Parathyroid adenoma (tissue), 2 donors: ENCODE measurements at regions not wholly inside any gene's neighbourhood (a gene's known extent, or its start where the extent isn't known, plus 50 kb on each side); places are given as distances from the start of the nearest gene placed in this dataset.

Source experiments
- H2AFZ ChIP-seq: fragments of 300-600 bp; sonication (generic); one replicate; pipeline ENCODE4 v1.7.0; 2017; ENCODE audit warnings: antibody characterized with exemption, mild to moderate bottlenecking
- H3K27ac ChIP-seq: fragments of 300-600 bp; sonication (generic); one replicate; pipeline ENCODE4 v1.7.0; 2017
- H3K27me3 ChIP-seq: fragments of 300-600 bp; sonication (generic); one replicate; pipeline ENCODE4 v1.7.0; 2017; ENCODE audit warnings: low read length; ENCODE audit not compliant: control insufficient read depth, insufficient read depth
- H3K36me3 ChIP-seq: fragments of 300-600 bp; sonication (generic); one replicate; pipeline ENCODE4 v1.7.0; 2017; ENCODE audit warnings: low read length; ENCODE audit not compliant: control insufficient read depth, insufficient read depth
- H3K4me1 ChIP-seq: fragments of 300-600 bp; sonication (generic); one replicate; pipeline ENCODE4 v1.7.0; 2017; ENCODE audit warnings: control low read depth
- H3K4me2 ChIP-seq: fragments of 300-600 bp; sonication (generic); one replicate; pipeline ENCODE4 v1.7.0; 2017; ENCODE audit warnings: low read length
- H3K4me3 ChIP-seq: fragments of 300-600 bp; sonication (generic); one replicate; pipeline ENCODE4 v1.7.0; 2017; ENCODE audit warnings: low read depth, low read length
- H3K79me2 ChIP-seq: fragments of 300-600 bp; sonication (generic); one replicate; pipeline ENCODE4 v1.7.0; 2017; ENCODE audit warnings: control low read depth
- H3K9ac ChIP-seq: fragments of 300-600 bp; sonication (generic); one replicate; pipeline ENCODE4 v1.7.0; 2017; ENCODE audit warnings: mild to moderate bottlenecking
- H3K9me3 ChIP-seq: fragments of 300-600 bp; sonication (generic); one replicate; pipeline ENCODE4 v1.7.0; 2017; ENCODE audit warnings: low read length; ENCODE audit not compliant: control insufficient read depth
- TF ChIP-seq, protein P1 (sequence below): fragments of 300-600 bp; sonication (generic); IDR thresholded peaks from one replicate; pipeline ENCODE4 v1.7.0; 2017; ENCODE audit warnings: antibody characterized with exemption, mild to moderate bottlenecking
- donor health status: primary hyperparathyroidism.

DNA sequence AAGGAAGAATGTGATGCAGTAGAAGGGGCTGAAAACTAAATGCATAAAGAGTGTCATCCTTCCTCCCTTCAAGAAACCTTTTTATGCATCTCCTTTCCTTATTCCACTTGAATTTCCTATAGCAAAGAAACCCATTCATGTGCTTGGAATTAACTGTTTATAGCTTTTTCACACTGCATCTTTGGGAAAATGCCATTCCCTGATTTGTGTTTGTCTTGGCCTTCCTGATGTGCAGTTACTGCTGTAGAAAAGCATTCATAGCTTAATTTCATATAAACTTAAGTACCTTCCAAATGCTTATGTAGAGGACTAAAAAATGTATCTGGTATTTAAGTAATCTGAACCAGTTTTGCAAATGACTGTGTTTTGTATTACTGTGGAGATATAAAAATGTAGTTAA is 61.8 kb downstream of the SDR9C7 start:
- Histone ChIP-seq H3K79me2 (no peaks in the 10 kb centered on the region), H2AFZ (no peak overlapping the region), H3K9me3 (no peaks in the 10 kb centered on the region), H3K4me3 (no peak overlapping the region), H3K36me3 (no peaks in the 10 kb centered on the region), H3K9ac (no peak overlapping the region), H3K27ac (no peak overlapping the region), H3K4me2 (no peak overlapping the region), H3K27me3 (no peaks in the 10 kb centered on the region), H3K4me1 (peaks cover 3% of the 10 kb centered on the region)
- TF ChIP-seq, protein P1, sequence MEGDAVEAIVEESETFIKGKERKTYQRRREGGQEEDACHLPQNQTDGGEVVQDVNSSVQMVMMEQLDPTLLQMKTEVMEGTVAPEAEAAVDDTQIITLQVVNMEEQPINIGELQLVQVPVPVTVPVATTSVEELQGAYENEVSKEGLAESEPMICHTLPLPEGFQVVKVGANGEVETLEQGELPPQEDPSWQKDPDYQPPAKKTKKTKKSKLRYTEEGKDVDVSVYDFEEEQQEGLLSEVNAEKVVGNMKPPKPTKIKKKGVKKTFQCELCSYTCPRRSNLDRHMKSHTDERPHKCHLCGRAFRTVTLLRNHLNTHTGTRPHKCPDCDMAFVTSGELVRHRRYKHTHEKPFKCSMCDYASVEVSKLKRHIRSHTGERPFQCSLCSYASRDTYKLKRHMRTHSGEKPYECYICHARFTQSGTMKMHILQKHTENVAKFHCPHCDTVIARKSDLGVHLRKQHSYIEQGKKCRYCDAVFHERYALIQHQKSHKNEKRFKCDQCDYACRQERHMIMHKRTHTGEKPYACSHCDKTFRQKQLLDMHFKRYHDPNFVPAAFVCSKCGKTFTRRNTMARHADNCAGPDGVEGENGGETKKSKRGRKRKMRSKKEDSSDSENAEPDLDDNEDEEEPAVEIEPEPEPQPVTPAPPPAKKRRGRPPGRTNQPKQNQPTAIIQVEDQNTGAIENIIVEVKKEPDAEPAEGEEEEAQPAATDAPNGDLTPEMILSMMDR = no peak

DNA sequence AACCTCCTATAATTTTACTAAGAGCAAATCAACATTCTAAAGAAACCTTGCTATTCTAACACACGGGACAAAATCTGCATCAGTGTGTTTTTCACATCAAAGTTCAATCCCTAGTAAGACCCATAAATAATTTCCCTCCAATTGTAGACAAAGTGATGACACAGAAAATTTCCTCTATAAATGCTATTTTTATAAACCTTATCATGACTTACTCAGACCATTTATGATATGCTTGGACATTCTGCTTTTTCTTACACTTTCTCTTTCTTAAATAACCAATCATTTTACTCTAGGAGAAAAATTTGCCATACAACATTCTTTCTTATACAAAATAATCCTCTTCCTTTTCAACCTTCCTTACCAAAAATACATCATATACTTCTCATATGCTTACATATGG is 67.0 kb downstream of the SDR9C7 start:
- H2AFZ ChIP-seq = no peak overlapping the region
- H3K9me3 ChIP-seq = no peaks in the 10 kb centered on the region
- H3K27ac ChIP-seq = no peak overlapping the region
- H3K4me3 ChIP-seq = no peak overlapping the region
- TF ChIP-seq, protein P1 = no peak
- no peaks in the 10 kb centered on the region for H3K4me1 ChIP-seq
- no peak overlapping the region for H3K4me2 ChIP-seq
- H3K79me2 ChIP-seq = no peaks in the 10 kb centered on the region
- H3K36me3 ChIP-seq = no peaks in the 10 kb centered on the region
- H3K27me3 ChIP-seq = no peaks in the 10 kb centered on the region
- no peak overlapping the region for H3K9ac ChIP-seq

DNA sequence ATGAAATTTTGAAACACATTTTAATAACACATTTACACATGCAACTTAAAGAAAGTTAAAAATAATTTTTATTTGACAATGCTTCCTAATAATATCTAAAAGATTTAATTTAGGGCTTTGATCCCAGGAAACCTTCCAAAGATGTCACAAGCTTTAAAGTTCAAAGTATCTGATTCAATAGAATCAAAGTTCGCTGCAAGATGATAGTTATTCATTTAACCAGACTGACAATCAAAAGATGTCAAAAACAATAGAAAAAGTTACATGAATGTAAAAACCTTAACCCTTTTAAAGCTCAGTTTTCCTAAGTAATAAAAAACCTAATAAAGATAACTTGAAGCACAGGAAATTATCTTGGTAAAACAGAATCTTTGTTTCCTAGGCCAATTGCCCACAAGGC is 67.7 kb downstream of the SDR9C7 start:
- Histone ChIP-seq H2AFZ (no peak overlapping the region), H3K27ac (no peak overlapping the region), H3K4me1 (no peaks in the 10 kb centered on the region), H3K4me2 (no peak overlapping the region), H3K9me3 (no peaks in the 10 kb centered on the region), H3K36me3 (no peaks in the 10 kb centered on the region), H3K4me3 (no peak overlapping the region), H3K27me3 (no peaks in the 10 kb centered on the region), H3K79me2 (no peaks in the 10 kb centered on the region), H3K9ac (no peak overlapping the region)
- TF ChIP-seq, protein P1 = no peak

DNA sequence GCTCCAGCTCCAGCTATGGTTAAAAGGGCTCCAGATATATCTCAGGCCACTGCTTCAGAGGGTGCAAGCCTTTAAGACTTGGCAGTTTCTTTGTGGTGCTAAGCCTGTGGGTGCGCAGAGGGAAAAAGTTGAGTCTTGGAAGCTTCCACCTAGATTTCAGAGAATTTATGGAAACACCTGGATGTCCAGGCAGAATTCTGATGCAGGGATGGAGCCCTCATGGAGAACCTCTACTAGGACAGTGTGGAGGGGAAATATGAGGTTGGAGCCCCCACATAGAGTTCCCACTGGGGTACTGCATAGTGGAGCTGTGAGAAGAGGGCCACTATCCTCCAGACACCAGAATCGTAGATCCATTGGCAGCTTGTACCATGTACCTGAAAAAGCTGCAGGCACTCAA is 69.9 kb downstream of the SDR9C7 start:
- Histone ChIP-seq H3K9ac (no peak overlapping the region), H3K4me3 (no peak overlapping the region), H2AFZ (no peak overlapping the region), H3K36me3 (no peaks in the 10 kb centered on the region), H3K4me2 (no peak overlapping the region), H3K9me3 (no peaks in the 10 kb centered on the region), H3K27ac (no peak overlapping the region), H3K27me3 (no peaks in the 10 kb centered on the region), H3K4me1 (no peaks in the 10 kb centered on the region), H3K79me2 (no peaks in the 10 kb centered on the region)
- TF ChIP-seq, protein P1 = no peak

GRCh38 chr12:56863789-56864188 is 70.4 kb downstream of the SDR9C7 start:
- Histone ChIP-seq H3K4me3 (no peak overlapping the region), H3K27me3 (no peaks in the 10 kb centered on the region), H3K36me3 (no peaks in the 10 kb centered on the region), H3K79me2 (no peaks in the 10 kb centered on the region), H3K4me2 (no peak overlapping the region), H3K27ac (no peak overlapping the region), H2AFZ (no peak overlapping the region), H3K4me1 (no peaks in the 10 kb centered on the region), H3K9ac (no peak overlapping the region), H3K9me3 (no peaks in the 10 kb centered on the region)
- TF ChIP-seq, protein P1 = no peak
